ENCODE measurements at regions not wholly inside any gene's neighbourhood (a gene's known extent, or its start where the extent isn't known, plus 50 kb on each side); places are given as distances from the start of the nearest gene placed in this dataset.

GRCh38 chr12:84470361-84470760 lies 442.2 kb downstream of the SLC6A15 start:
- no peak for TF ChIP-seq FOXP2 (optimal IDR thresholded peaks at IDR 0.05; ENCODE audit: borderline replicate concordance, extremely low read depth, extremely low read length, insufficient read depth)
- no peak for TF ChIP-seq REST (IDR thresholded peaks at IDR 0.05; ENCODE audit: insufficient read depth in 1 of 2, low read depth in 2 of 2, low read length in 2 of 2)
- no peak for TF ChIP-seq TAF1 (IDR thresholded peaks at IDR 0.05; ENCODE audit: borderline replicate concordance, insufficient read depth, low read length)
- no peak for TF ChIP-seq SIN3A (IDR thresholded peaks at IDR 0.05; ENCODE audit: borderline replicate concordance, insufficient read depth, low read length)
- no peak for TF ChIP-seq POLR2AphosphoS5 (IDR thresholded peaks at IDR 0.05; ENCODE audit: low read depth, low read length)

GRCh38 chr12:84464616-84465015 lies 448.0 kb downstream of the SLC6A15 start:
- TF ChIP-seq POLR2AphosphoS5 (IDR thresholded peaks at IDR 0.05; ENCODE audit: low read depth, low read length): no peak
- TF ChIP-seq FOXP2 (optimal IDR thresholded peaks at IDR 0.05; ENCODE audit: borderline replicate concordance, extremely low read depth, extremely low read length, insufficient read depth): no peak
- no peak for TF ChIP-seq SIN3A (IDR thresholded peaks at IDR 0.05; ENCODE audit: borderline replicate concordance, insufficient read depth, low read length)
- TF ChIP-seq TAF1 (IDR thresholded peaks at IDR 0.05; ENCODE audit: borderline replicate concordance, insufficient read depth, low read length): no peak
- TF ChIP-seq REST (IDR thresholded peaks at IDR 0.05; ENCODE audit: insufficient read depth in 1 of 2, low read depth in 2 of 2, low read length in 2 of 2): no peak

GRCh38 chr12:84463741-84464495 lies 448.7 kb downstream of the SLC6A15 start:
- TF ChIP-seq TAF1 (IDR thresholded peaks at IDR 0.05; ENCODE audit: borderline replicate concordance, insufficient read depth, low read length) (no peak), REST (IDR thresholded peaks at IDR 0.05; ENCODE audit: insufficient read depth in 1 of 2, low read depth in 2 of 2, low read length in 2 of 2) (no peak), SIN3A (IDR thresholded peaks at IDR 0.05; ENCODE audit: borderline replicate concordance, insufficient read depth, low read length) (no peak), POLR2AphosphoS5 (IDR thresholded peaks at IDR 0.05; ENCODE audit: low read depth, low read length) (no peak), FOXP2 (optimal IDR thresholded peaks at IDR 0.05; ENCODE audit: borderline replicate concordance, extremely low read depth, extremely low read length, insufficient read depth) (no peak)

GRCh38 chr12:84455598-84455997 lies 457.0 kb downstream of the SLC6A15 start:
- no peak for TF ChIP-seq FOXP2 (optimal IDR thresholded peaks at IDR 0.05; ENCODE audit: borderline replicate concordance, extremely low read depth, extremely low read length, insufficient read depth)
- no peak for TF ChIP-seq TAF1 (IDR thresholded peaks at IDR 0.05; ENCODE audit: borderline replicate concordance, insufficient read depth, low read length)
- TF ChIP-seq REST (IDR thresholded peaks at IDR 0.05; ENCODE audit: insufficient read depth in 1 of 2, low read depth in 2 of 2, low read length in 2 of 2): no peak
- TF ChIP-seq SIN3A (IDR thresholded peaks at IDR 0.05; ENCODE audit: borderline replicate concordance, insufficient read depth, low read length): no peak

All from PFSK-1 (cell line).